ENCODE measurements at regions not wholly inside any gene's neighbourhood (a gene's known extent, or its start where the extent isn't known, plus 50 kb on each side); places are given as distances from the start of the nearest gene placed in this dataset.
"Not testable (repeated sequence)": the region's sequence is repeated elsewhere in the genome, so short reads cannot be mapped to it uniquely, and the experiment has no call there.

- no peak for DNase-seq (ENCODE audit: low read depth in 2 of 2)
Observed at GRCh38 chr6:27135087-27135657, 112.3 kb upstream of the PRSS16 start.

GRCh38 chr6:27136077-27136644 lies 111.3 kb upstream of the PRSS16 start:
- no peak for DNase-seq (ENCODE audit: low read depth in 2 of 2)

- DNase-seq (ENCODE audit: low read depth in 2 of 2): no peak
Observed at GRCh38 chr6:27136978-27137814, 110.3 kb upstream of the PRSS16 start.

- DNase-seq (ENCODE audit: low read depth in 2 of 2): no peak
Observed at GRCh38 chr6:27138406-27138805, 109.1 kb upstream of the PRSS16 start.

- peak in 1 of 2 experiments; percentile 34 for DNase-seq (ENCODE audit: low read depth in 2 of 2)
Observed at GRCh38 chr6:27138837-27139755, 108.4 kb upstream of the PRSS16 start.

- no peak for DNase-seq (ENCODE audit: low read depth in 2 of 2)
Observed at GRCh38 chr6:27139756-27140579, 107.5 kb upstream of the PRSS16 start.

- DNase-seq (ENCODE audit: low read depth in 2 of 2): no peak
Observed at GRCh38 chr6:27140999-27141528, 106.4 kb upstream of the PRSS16 start.

- DNase-seq (ENCODE audit: low read depth in 2 of 2): no peak
Observed at GRCh38 chr6:27141529-27142015, 105.9 kb upstream of the PRSS16 start.

GRCh38 chr6:27143020-27143388 lies 104.5 kb upstream of the PRSS16 start:
- DNase-seq (ENCODE audit: low read depth in 2 of 2): not testable (repeated sequence)

GRCh38 chr6:27143474-27144026 lies 104.0 kb upstream of the PRSS16 start:
- DNase-seq (ENCODE audit: low read depth in 2 of 2): no peak

- no peak for DNase-seq (ENCODE audit: low read depth in 2 of 2)
Observed at GRCh38 chr6:27144740-27145079, 102.8 kb upstream of the PRSS16 start.

GRCh38 chr6:27145731-27146455 lies 101.6 kb upstream of the PRSS16 start:
- DNase-seq (ENCODE audit: low read depth in 2 of 2): peak; percentile 81 to 84

- DNase-seq (ENCODE audit: low read depth in 2 of 2): not testable (repeated sequence)
Observed at GRCh38 chr6:27146456-27146705, 101.1 kb upstream of the PRSS16 start.

GRCh38 chr6:27146706-27147505 lies 100.6 kb upstream of the PRSS16 start:
- peak; percentile 99 to 100 for DNase-seq (ENCODE audit: low read depth in 2 of 2)

GRCh38 chr6:27148404-27148795 lies 99.1 kb upstream of the PRSS16 start:
- DNase-seq (ENCODE audit: low read depth in 2 of 2): no peak

- no peak for DNase-seq (ENCODE audit: low read depth in 2 of 2)
Observed at GRCh38 chr6:27149150-27149549, 98.4 kb upstream of the PRSS16 start.

GRCh38 chr6:27154696-27155095 lies 92.8 kb upstream of the PRSS16 start:
- DNase-seq (ENCODE audit: low read depth in 2 of 2): no peak

- DNase-seq (ENCODE audit: low read depth in 2 of 2): no peak
Observed at GRCh38 chr6:27156874-27157458, 90.5 kb upstream of the PRSS16 start.
